Activated naive CD8-positive, alpha-beta T cell treated with anti-CD3 and anti-CD28 coated beads, Interleukin-2, amount 50 U/mL, for 24 hours (primary cell): ENCODE measurements at regions not wholly inside any gene's neighbourhood (a gene's known extent, or its start where the extent isn't known, plus 50 kb on each side); places are given as distances from the start of the nearest gene placed in this dataset.

ENCODE experiments used
- ATAC-seq: fragments of 150-1000 bp; cut with Tn5 transposase; one replicate; pipeline ENCODE4 v1.10.0; 2021
- DNase-seq: peaks from one replicate; pipeline ENCODE4 v3.0.0; 2021
- H3K27ac Mint-ChIP-seq: one replicate; pipeline ENCODE4 v1.8.0; 2021; ENCODE audit warnings: mild to moderate bottlenecking, mixed read lengths
- H3K27me3 Mint-ChIP-seq: one replicate; pipeline ENCODE4 v1.8.0; 2021; ENCODE audit warnings: mixed read lengths
- H3K36me3 Mint-ChIP-seq: one replicate; pipeline ENCODE4 v1.8.0; 2021; ENCODE audit warnings: low read depth, mixed read lengths
- H3K4me1 Mint-ChIP-seq: one replicate; pipeline ENCODE4 v1.8.0; 2021; ENCODE audit warnings: mixed read lengths
- H3K4me3 Mint-ChIP-seq: one replicate; pipeline ENCODE4 v1.8.0; 2021; ENCODE audit warnings: mild to moderate bottlenecking, moderate library complexity, mixed read lengths
- H3K9me3 Mint-ChIP-seq: one replicate; pipeline ENCODE4 v1.8.0; 2021; ENCODE audit warnings: mixed read lengths

DNA sequence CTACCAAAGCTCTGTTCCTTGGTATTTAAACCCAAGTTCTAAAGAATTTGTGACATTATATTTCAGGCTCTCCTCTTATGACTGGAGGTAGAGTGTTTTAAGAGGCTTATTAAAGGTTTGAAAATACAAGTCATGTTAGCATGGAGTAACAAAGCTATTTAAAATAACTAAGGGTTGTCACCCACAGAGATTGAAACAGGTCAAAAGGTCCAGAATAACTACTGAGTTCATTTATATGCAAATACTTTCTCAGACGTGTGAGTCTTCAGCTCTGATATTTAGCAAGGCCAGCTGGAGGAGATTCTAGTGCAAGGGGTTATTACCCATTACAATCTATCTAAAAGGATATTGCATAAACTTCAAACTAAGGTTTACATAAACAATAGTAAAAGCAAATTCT lies 1538.8 kb upstream of the CDH8 start:
- no peaks in the 10 kb centered on the region for H3K36me3 Mint-ChIP-seq
- DNase-seq (no peak), ATAC-seq (no peak)
- H3K27ac Mint-ChIP-seq, result no peak overlapping the region
- H3K4me3 Mint-ChIP-seq, result no peak overlapping the region
- peaks cover 15% of the 10 kb centered on the region for H3K9me3 Mint-ChIP-seq
- H3K4me1 Mint-ChIP-seq, result no peaks in the 10 kb centered on the region
- H3K27me3 Mint-ChIP-seq, result no peaks in the 10 kb centered on the region

DNA sequence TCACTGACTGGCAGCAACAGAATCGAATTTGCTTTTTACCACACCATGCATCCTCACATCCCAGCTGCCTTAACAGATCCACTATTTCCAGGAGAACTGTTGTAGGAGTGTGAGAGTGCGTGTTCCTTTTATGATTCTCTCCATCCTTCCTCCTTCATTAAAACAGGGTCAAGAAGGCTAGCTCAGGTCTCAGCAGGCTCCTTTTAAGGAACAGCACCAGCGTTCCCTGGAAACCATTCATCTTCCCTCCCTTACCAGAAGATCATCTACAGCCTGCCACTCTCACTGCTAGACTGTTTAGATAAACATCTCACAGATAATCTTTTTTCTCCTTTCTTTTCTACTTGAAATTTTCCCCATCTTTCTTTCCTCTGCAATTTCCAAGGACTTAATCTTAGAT lies 1531.9 kb upstream of the CDH8 start:
- H3K27ac Mint-ChIP-seq, result no peak overlapping the region
- peaks cover 13% of the 10 kb centered on the region for H3K9me3 Mint-ChIP-seq
- H3K4me1 Mint-ChIP-seq, result no peaks in the 10 kb centered on the region
- ATAC-seq (no peak), DNase-seq (no peak)
- H3K36me3 Mint-ChIP-seq, result no peaks in the 10 kb centered on the region
- no peaks in the 10 kb centered on the region for H3K27me3 Mint-ChIP-seq
- no peak overlapping the region for H3K4me3 Mint-ChIP-seq

DNA sequence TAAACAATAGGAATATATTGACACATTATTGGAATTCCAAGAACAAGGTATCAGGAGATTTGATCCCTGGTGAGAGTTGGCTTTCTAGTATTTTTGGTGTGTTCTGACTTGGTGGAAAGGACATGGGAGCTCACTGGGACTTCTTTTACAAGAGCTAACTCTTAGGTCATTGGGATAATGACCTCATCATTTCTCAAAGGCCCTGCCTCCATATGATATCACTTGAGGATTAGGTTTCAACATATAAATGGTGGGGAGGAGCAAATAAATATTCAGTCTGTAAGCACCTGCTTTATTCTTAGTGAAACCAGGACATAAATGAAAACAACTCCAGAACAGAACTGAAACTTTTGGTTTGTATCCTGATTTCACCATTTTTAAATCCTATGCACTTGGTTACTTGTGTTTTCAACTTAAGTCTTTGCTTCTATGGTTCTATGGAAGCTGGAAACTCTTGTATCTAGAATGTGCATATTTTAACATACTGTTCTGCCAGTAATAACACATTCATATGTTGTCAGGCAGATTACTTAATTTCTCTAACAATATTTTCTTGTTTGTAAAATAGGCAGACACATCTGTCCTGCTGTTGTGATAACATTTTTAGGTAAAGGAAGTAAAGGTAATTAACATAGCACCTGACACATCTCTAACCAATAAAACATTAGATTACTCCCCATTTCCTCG lies 1527.7 kb upstream of the CDH8 start:
- peaks cover 14% of the 10 kb centered on the region for H3K9me3 Mint-ChIP-seq
- no peak overlapping the region for H3K4me3 Mint-ChIP-seq
- H3K27me3 Mint-ChIP-seq, result no peaks in the 10 kb centered on the region

DNA sequence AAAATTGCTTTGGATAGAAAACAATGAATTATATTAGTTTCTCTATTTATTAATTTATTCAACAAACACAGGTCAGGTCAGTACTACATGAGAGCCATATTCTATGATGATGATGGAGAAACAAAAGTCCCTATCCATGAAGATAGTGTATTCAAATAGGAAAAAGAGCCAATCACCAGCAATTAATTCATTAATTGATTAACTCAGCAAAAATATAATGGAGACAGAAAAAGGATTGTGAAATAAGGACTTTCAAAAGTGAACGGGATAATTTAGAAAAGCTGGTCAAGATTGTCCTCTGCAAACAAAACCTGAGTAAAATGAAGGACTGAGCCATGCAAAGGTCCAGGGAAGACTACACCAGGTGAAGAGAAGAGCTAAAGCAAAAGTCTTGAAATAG lies 1517.7 kb upstream of the CDH8 start:
- ATAC-seq (no peak), DNase-seq (no peak)
- no peaks in the 10 kb centered on the region for H3K36me3 Mint-ChIP-seq
- H3K9me3 Mint-ChIP-seq, result peaks cover 29% of the 10 kb centered on the region
- H3K4me1 Mint-ChIP-seq, result no peaks in the 10 kb centered on the region
- H3K27me3 Mint-ChIP-seq, result no peaks in the 10 kb centered on the region
- H3K4me3 Mint-ChIP-seq, result no peak overlapping the region
- H3K27ac Mint-ChIP-seq, result no peak overlapping the region

More for the DNA sequence above, 1527.7 kb upstream of the CDH8 start:
- Mint-ChIP-seq H3K36me3 (no peaks in the 10 kb centered on the region), H3K4me1 (no peaks in the 10 kb centered on the region), H3K27ac (no peak overlapping the region)
- DNase-seq, result no peak
- no peak for ATAC-seq

DNA sequence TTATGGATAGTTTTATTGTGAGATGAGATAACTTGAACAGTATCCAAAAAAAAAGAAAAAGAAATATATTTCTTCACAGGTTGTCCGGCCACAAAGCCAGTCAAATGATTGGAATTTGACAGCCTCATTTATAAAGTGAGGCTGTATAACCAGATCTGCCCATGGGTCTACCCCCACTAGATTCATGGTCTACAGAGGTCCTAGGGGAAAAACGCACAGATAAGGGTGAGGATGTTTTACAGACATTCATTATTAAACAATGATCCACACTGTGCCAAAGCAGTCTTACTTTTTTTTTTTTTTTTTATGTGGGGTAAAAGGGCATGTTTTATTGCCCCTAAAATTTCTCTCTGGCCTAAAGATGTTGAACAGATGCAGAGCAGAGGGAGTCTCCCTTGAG lies 1503.0 kb upstream of the CDH8 start:
- H3K4me1 Mint-ChIP-seq, result no peaks in the 10 kb centered on the region
- H3K9me3 Mint-ChIP-seq, result no peaks in the 10 kb centered on the region
- ATAC-seq (no peak), DNase-seq (no peak)
- no peak overlapping the region for H3K27ac Mint-ChIP-seq
- no peaks in the 10 kb centered on the region for H3K27me3 Mint-ChIP-seq
- H3K36me3 Mint-ChIP-seq, result no peaks in the 10 kb centered on the region
- no peak overlapping the region for H3K4me3 Mint-ChIP-seq

DNA sequence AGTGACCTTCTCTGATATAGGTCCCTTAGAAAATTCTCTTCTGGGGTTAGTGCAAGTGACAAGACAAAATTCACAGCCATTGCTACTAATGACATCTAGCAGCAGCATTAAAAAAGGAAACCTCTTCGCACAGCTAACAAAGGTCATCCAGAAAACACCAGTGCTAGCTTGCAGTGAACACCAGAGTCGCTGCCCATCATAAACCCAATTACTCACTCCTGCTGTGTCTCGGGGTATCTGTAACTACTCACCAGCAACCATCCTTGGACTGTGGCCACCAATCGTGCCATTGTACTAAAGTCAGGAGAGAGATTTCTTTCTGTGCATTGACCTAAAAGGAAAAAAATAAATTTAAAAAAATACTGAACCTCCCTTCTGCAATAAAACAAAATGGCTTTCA lies 1494.7 kb upstream of the CDH8 start:
- ATAC-seq, result no peak
- no peak for DNase-seq
- Mint-ChIP-seq H3K36me3 (no peaks in the 10 kb centered on the region), H3K9me3 (peaks cover 31% of the 10 kb centered on the region), H3K4me3 (no peak overlapping the region), H3K4me1 (no peaks in the 10 kb centered on the region), H3K27ac (no peak overlapping the region), H3K27me3 (no peaks in the 10 kb centered on the region)

DNA sequence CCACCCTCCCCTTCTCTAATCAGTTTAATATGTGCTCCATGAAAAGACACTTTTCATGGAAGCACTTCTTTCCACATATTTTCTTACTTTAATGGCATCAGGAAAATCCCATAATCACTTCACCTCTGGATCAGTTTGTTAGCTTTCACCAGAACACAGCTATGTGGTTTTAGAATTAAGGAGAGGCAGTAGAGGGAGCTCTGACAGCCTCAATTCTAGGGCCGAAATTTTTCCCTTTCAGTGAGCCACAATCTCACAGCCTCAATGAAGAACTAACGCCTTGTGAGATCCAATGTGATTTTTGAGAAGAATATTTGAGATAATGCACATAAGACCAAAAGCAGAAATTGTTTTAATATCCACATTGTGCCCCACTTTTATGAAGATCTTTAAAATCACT lies 1494.0 kb upstream of the CDH8 start:
- Mint-ChIP-seq H3K27ac (no peak overlapping the region), H3K4me3 (no peak overlapping the region), H3K36me3 (no peaks in the 10 kb centered on the region), H3K27me3 (no peaks in the 10 kb centered on the region), H3K4me1 (no peaks in the 10 kb centered on the region), H3K9me3 (peaks cover 31% of the 10 kb centered on the region)
- DNase-seq (no peak), ATAC-seq (no peak)

DNA sequence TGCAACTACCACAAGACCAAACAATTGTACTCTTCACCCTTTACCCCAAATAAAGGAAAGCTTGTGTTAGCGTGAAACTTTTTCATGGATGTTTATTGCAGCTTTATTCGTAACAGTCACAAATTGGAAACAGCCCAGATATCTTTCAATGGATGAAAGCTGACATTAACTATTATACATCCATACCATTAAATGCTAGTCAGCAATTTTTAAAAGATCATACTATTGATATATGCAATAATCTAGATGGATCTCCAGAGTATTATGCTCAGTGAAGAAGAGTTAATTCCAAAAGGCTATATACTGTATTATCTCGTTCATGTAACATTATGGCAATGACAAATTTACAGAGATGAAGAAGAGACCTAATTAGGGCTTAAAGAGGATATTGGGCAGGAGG lies 1491.2 kb upstream of the CDH8 start:
- no peak overlapping the region for H3K27ac Mint-ChIP-seq
- no peaks in the 10 kb centered on the region for H3K36me3 Mint-ChIP-seq
- H3K4me3 Mint-ChIP-seq, result no peak overlapping the region
- DNase-seq, result no peak
- H3K4me1 Mint-ChIP-seq, result no peaks in the 10 kb centered on the region
- H3K9me3 Mint-ChIP-seq, result peaks cover 28% of the 10 kb centered on the region
- no peak for ATAC-seq
- H3K27me3 Mint-ChIP-seq, result no peaks in the 10 kb centered on the region

DNA sequence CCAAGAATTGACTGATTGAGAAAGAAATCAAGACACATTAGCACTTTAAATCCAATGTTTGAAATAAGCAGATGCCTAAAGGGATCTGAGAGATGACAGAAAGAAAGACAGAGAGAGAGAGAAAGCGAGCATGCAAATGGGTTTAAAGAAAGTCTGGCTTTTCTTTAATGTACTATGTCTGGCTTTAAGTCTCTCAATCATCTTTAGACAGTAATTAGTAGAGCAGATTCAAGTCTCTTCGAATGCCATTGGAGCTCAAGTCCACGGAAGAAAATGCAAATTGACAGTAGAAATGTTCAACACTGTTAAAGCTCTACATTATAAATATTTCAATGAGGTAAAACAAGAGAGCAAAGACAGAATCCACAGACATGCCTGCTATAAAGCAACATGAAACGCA lies 1480.2 kb upstream of the CDH8 start:
- Mint-ChIP-seq H3K27me3 (no peaks in the 10 kb centered on the region), H3K4me3 (no peak overlapping the region), H3K36me3 (no peaks in the 10 kb centered on the region), H3K27ac (no peak overlapping the region), H3K9me3 (peaks cover 8% of the 10 kb centered on the region), H3K4me1 (no peaks in the 10 kb centered on the region)
- no peak for ATAC-seq
- DNase-seq, result no peak

DNA sequence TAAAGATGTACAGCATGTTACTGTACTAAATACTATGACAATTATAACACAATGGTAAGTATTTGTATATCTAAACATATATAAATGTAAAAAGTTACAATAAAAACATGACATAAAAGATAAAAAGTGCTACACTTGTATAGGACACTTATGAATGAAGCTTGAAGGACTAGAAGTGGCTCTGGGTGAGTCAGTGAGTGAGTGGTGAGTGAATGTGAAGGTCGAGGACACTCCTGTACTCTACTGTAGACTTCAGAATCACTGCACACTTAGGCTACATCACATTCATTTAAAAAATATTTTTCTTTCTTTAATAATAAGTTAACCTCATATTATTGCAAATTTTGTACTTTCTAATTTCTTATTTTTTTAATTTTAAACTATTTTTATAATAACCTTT lies 1476.7 kb upstream of the CDH8 start:
- Mint-ChIP-seq H3K36me3 (no peaks in the 10 kb centered on the region), H3K27ac (no peak overlapping the region), H3K27me3 (no peaks in the 10 kb centered on the region), H3K4me1 (no peaks in the 10 kb centered on the region), H3K4me3 (no peak overlapping the region), H3K9me3 (peaks cover 12% of the 10 kb centered on the region)
- no peak for ATAC-seq
- DNase-seq, result no peak

DNA sequence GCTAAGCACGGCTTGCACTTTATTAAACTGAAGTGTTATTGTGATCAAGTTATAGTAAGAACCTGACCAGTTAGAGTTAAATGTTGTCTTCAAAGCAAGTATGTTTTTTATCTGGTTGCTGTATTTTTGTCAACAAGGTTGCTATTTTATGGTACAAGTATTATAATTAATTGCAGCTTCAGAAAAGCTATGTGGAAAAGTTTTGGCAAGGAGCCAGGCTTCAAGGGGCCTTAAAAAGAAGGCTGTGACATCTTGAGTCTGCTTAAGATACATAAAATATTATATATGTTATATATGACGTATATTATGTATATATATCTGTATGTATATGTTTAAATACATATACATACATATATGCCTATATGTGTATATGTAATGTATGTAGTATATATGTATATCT lies 1461.2 kb upstream of the CDH8 start:
- Mint-ChIP-seq H3K27me3 (no peaks in the 10 kb centered on the region), H3K36me3 (no peaks in the 10 kb centered on the region), H3K27ac (no peak overlapping the region), H3K4me1 (no peaks in the 10 kb centered on the region), H3K9me3 (peaks cover 3% of the 10 kb centered on the region), H3K4me3 (no peak overlapping the region)
- no peak for DNase-seq
- no peak for ATAC-seq

DNA sequence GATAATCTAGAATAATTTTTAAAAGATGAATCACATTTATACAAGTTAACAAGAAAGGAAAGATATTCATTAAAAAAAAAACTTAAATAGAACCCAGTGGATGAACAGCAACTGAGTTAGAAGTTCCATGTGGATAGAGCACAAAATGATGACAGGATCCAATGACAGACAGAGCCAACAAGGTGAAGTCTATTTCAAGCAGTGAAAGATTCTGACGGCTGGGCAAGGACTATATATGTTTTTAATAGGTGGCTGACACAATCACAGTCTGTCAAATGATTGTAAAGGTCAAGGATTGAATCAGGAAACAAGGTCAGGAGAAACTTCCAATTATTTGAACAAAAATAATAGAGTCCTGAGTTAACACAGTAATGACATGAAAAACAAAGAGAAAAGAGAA lies 1460.0 kb upstream of the CDH8 start:
- no peaks in the 10 kb centered on the region for H3K36me3 Mint-ChIP-seq

DNA sequence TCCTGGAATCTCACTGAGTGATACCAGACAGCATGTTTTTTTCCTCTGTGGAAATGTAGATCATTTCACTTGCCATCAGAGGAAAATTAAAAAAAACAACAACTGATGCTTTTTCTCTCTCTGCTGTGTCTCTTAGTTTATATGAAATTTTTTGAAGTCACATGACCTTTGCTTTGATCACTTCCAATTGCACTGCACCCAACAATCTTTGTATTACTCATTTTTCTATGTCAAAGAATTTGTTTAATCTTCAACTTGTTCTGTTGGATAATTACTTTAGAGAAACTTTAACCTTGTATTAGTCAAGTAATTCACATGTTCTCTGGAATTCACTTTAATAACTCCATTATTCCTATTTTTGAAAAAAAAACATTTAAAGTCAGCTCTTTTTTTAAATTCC lies 1452.7 kb upstream of the CDH8 start:
- peaks cover 19% of the 10 kb centered on the region for H3K9me3 Mint-ChIP-seq
- H3K36me3 Mint-ChIP-seq, result no peaks in the 10 kb centered on the region
- no peak overlapping the region for H3K4me3 Mint-ChIP-seq

More for the DNA sequence above, 1460.0 kb upstream of the CDH8 start:
- DNase-seq (no peak), ATAC-seq (no peak)
- Mint-ChIP-seq H3K27me3 (no peaks in the 10 kb centered on the region), H3K4me1 (no peaks in the 10 kb centered on the region), H3K27ac (no peak overlapping the region), H3K9me3 (peaks cover under 1% of the 10 kb centered on the region), H3K4me3 (no peak overlapping the region)

DNA sequence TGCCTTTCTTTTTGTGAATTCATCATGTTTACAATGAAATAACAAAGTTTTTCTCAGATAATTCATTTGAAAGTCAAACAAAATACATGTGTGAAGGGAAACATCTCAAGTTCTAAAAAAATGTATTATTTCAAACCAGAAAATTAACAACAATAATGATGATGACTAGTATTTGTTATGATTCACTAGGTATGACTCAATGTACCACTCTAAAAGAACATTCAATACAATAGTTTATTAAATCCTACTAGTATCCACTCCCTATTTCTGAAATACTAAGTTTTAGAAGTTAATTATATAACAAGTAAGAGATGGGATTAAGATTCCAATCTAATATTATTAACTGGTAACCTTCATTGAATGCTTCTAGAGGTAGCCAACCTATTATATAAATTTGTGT lies 1444.8 kb upstream of the CDH8 start:
- no peaks in the 10 kb centered on the region for H3K27me3 Mint-ChIP-seq
- H3K27ac Mint-ChIP-seq, result no peak overlapping the region
- ATAC-seq (no peak), DNase-seq (no peak)
- peaks cover 8% of the 10 kb centered on the region for H3K9me3 Mint-ChIP-seq
- H3K4me3 Mint-ChIP-seq, result no peak overlapping the region
- no peaks in the 10 kb centered on the region for H3K4me1 Mint-ChIP-seq
- H3K36me3 Mint-ChIP-seq, result no peaks in the 10 kb centered on the region

More for the DNA sequence above, 1452.7 kb upstream of the CDH8 start:
- no peak for ATAC-seq
- DNase-seq, result no peak
- no peak overlapping the region for H3K27ac Mint-ChIP-seq
- no peaks in the 10 kb centered on the region for H3K4me1 Mint-ChIP-seq
- no peaks in the 10 kb centered on the region for H3K27me3 Mint-ChIP-seq

DNA sequence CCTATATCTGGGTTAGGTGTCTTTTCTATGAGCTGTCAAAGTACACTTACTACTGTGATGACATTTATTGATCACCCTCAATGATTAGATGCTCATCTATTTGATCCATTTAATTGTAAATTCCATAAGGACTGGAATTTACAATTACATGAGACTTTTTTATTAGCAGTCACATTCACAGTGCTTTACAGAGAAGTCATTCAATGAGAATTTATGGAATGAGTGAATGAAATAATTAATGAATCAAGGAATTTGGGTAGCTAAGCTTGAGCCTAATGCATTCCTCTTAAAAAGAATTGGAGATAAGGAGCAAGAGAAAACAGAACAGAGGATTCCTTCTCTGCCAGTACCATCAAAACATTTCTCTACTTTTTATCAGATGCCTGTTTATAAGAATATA lies 1437.5 kb upstream of the CDH8 start:
- H3K27ac Mint-ChIP-seq, result no peak overlapping the region
- peaks cover 23% of the 10 kb centered on the region for H3K9me3 Mint-ChIP-seq
- no peak for DNase-seq
- H3K27me3 Mint-ChIP-seq, result no peaks in the 10 kb centered on the region
- H3K4me3 Mint-ChIP-seq, result no peak overlapping the region
- ATAC-seq, result no peak
- H3K36me3 Mint-ChIP-seq, result no peaks in the 10 kb centered on the region
- H3K4me1 Mint-ChIP-seq, result no peaks in the 10 kb centered on the region

DNA sequence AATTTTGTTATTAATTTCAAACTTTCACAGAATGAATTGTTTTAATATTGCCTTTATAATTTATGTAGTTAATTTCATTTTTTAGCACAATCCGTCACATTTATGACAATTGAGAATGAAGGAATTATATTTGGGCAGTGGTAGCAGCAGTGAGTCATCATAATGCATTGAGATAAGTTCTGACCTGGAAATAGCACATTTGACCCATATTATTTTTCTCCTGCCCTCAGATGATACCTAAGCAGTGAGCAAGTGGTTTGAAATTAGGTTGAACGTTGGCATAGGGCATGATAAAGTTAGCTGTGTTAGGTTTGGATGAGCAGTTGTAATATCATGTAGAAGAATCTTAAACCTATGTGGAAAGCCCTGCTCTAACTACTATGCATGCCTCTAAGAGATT lies 1431.3 kb upstream of the CDH8 start:
- Mint-ChIP-seq H3K27ac (no peak overlapping the region), H3K36me3 (no peaks in the 10 kb centered on the region), H3K9me3 (peaks cover 26% of the 10 kb centered on the region), H3K27me3 (no peaks in the 10 kb centered on the region), H3K4me1 (no peaks in the 10 kb centered on the region), H3K4me3 (no peak overlapping the region)
- DNase-seq, result no peak
- no peak for ATAC-seq
